ENCODE measurements at regions not wholly inside any gene's neighbourhood (a gene's known extent, or its start where the extent isn't known, plus 50 kb on each side); places are given as distances from the start of the nearest gene placed in this dataset.
A peak's percentile ranks its signal among the peaks of the same experiment; 100 is the strongest.

- DNase-seq (ENCODE audit: low spot score): no peak
Measured at GRCh38 chr17:65477600-65477999, 83.8 kb downstream of the AXIN2 start.

GRCh38 chr17:65474660-65475059 is 86.8 kb downstream of the AXIN2 start:
- DNase-seq (ENCODE audit: low spot score): no peak

GRCh38 chr17:65473985-65474384 is 87.5 kb downstream of the AXIN2 start:
- no peak for DNase-seq (ENCODE audit: low spot score)

GRCh38 chr17:65473363-65473762 is 88.1 kb downstream of the AXIN2 start:
- no peak for DNase-seq (ENCODE audit: low spot score)

- DNase-seq (ENCODE audit: low spot score): no peak
Measured at GRCh38 chr17:65472666-65473309, 88.7 kb downstream of the AXIN2 start.

GRCh38 chr17:65470783-65471182 is 90.7 kb downstream of the AXIN2 start:
- no peak for DNase-seq (ENCODE audit: low spot score)

GRCh38 chr17:65468321-65468720 is 93.1 kb downstream of the AXIN2 start:
- DNase-seq (ENCODE audit: low spot score): no peak

- no peak for DNase-seq (ENCODE audit: low spot score)
Measured at GRCh38 chr17:65467156-65467555, 94.3 kb downstream of the AXIN2 start.

- no peak for DNase-seq (ENCODE audit: low spot score)
Measured at GRCh38 chr17:65466547-65466946, 94.9 kb downstream of the AXIN2 start.

GRCh38 chr17:65463242-65463641 is 98.2 kb downstream of the AXIN2 start:
- no peak for DNase-seq (ENCODE audit: low spot score)

GRCh38 chr17:65459677-65460347 is 101.6 kb downstream of the AXIN2 start:
- DNase-seq (ENCODE audit: low spot score): peak; percentile 63

- DNase-seq (ENCODE audit: low spot score): peak; percentile 84
Measured at GRCh38 chr17:65457635-65458257, 103.7 kb downstream of the AXIN2 start.

- no peak for DNase-seq (ENCODE audit: low spot score)
Measured at GRCh38 chr17:65457183-65457582, 104.3 kb downstream of the AXIN2 start.

GRCh38 chr17:65456368-65457151 is 104.9 kb downstream of the AXIN2 start:
- DNase-seq (ENCODE audit: low spot score): peak; percentile 84

GRCh38 chr17:65455972-65456343 is 105.5 kb downstream of the AXIN2 start:
- peak; percentile 75 for DNase-seq (ENCODE audit: low spot score)

GRCh38 chr17:65455154-65455971 is 106.1 kb downstream of the AXIN2 start:
- DNase-seq (ENCODE audit: low spot score): peak; percentile 83

GRCh38 chr17:65453204-65453931 is 108.1 kb downstream of the AXIN2 start:
- DNase-seq (ENCODE audit: low spot score): peak; percentile 81

- peak; percentile 68 for DNase-seq (ENCODE audit: low spot score)
Measured at GRCh38 chr17:65449495-65449894, 112.0 kb downstream of the AXIN2 start.

- no peak for DNase-seq (ENCODE audit: low spot score)
Measured at GRCh38 chr17:65447823-65448222, 113.6 kb downstream of the AXIN2 start.

- no peak for DNase-seq (ENCODE audit: low spot score)
Measured at GRCh38 chr17:65446838-65447526, 114.5 kb downstream of the AXIN2 start.

All from SW480 (cell line).